WTC11 (cell line): ENCODE measurements at regions not wholly inside any gene's neighbourhood (a gene's known extent, or its start where the extent isn't known, plus 50 kb on each side); places are given as distances from the start of the nearest gene placed in this dataset.

Experiments
- EMX1 ChIP-seq: fragments of 250-450 bp; sonication (Bioruptor Pico); IDR thresholded peaks from 2 replicates; pipeline ENCODE4 v1.8.0; 2021; ENCODE audit warnings: mild to moderate bottlenecking
- ESRRA ChIP-seq: sonication (generic); formaldehyde crosslinking; IDR thresholded peaks from 2 replicates; pipeline ENCODE4 v1.8.1; 2022; ENCODE audit warnings: mild to moderate bottlenecking, missing genetic modification reagents, borderline replicate concordance
- FOXJ3 ChIP-seq: sonication (generic); formaldehyde crosslinking; IDR thresholded peaks from 2 replicates; pipeline ENCODE4 v1.9.0; 2021; ENCODE audit warnings: missing genetic modification reagents, mild to moderate bottlenecking, borderline replicate concordance
- KAT7 ChIP-seq: sonication (generic); formaldehyde crosslinking; IDR thresholded peaks from 2 replicates; pipeline ENCODE4 v1.8.1; 2023; ENCODE audit warnings: missing genetic modification reagents, mild to moderate bottlenecking, borderline replicate concordance
- NFATC4 ChIP-seq: fragments of 250-450 bp; sonication (Bioruptor Pico); IDR thresholded peaks from 2 replicates; pipeline ENCODE4 v1.9.0; 2021; ENCODE audit warnings: mild to moderate bottlenecking
- NR2C2 ChIP-seq: sonication (generic); formaldehyde crosslinking; IDR thresholded peaks from 2 replicates; pipeline ENCODE4 v1.8.0; 2022; ENCODE audit warnings: mild to moderate bottlenecking, missing genetic modification reagents
- OVOL2 ChIP-seq: fragments of 250-450 bp; sonication (Bioruptor Pico); IDR thresholded peaks from 2 replicates; pipeline ENCODE4 v1.9.0; 2021; ENCODE audit warnings: mild to moderate bottlenecking, borderline replicate concordance
- SP1 ChIP-seq: sonication (generic); formaldehyde crosslinking; conservative IDR thresholded peaks from 2 replicates; pipeline ENCODE4 v1.8.1; 2022; ENCODE audit warnings: missing genetic modification reagents
- ZNF671 ChIP-seq: fragments of 250-450 bp; sonication (Bioruptor Pico); IDR thresholded peaks from 2 replicates; pipeline ENCODE4 v1.8.0; 2021; ENCODE audit warnings: mild to moderate bottlenecking
- TF ChIP-seq, protein P1 (sequence below): sonication (generic); formaldehyde crosslinking; IDR thresholded peaks from 2 replicates; pipeline ENCODE4 v1.8.0; 2022; ENCODE audit warnings: mild to moderate bottlenecking, missing genetic modification reagents
- TF ChIP-seq, protein P2 (sequence below): sonication (generic); formaldehyde crosslinking; IDR thresholded peaks from 2 replicates; pipeline ENCODE4 v1.8.1; 2023; ENCODE audit warnings: mild to moderate bottlenecking, missing genetic modification reagents, moderate library complexity
- TF ChIP-seq, protein P3 (sequence below): fragments of 200-600 bp; IDR thresholded peaks from 2 replicates; pipeline ENCODE4 v1.8.0; 2022; ENCODE audit warnings: antibody characterized with exemption
- TF ChIP-seq, protein P4 (sequence below): sonication (generic); formaldehyde crosslinking; conservative IDR thresholded peaks from 2 replicates; pipeline ENCODE4 v1.8.1; 2023; ENCODE audit warnings: mild to moderate bottlenecking, low read depth, missing genetic modification reagents, moderate library complexity
- TF ChIP-seq, protein P5 (sequence below): sonication (generic); formaldehyde crosslinking; IDR thresholded peaks from 2 replicates; pipeline ENCODE4 v1.8.1; 2023; ENCODE audit warnings: mild to moderate bottlenecking, missing genetic modification reagents, borderline replicate concordance

DNA sequence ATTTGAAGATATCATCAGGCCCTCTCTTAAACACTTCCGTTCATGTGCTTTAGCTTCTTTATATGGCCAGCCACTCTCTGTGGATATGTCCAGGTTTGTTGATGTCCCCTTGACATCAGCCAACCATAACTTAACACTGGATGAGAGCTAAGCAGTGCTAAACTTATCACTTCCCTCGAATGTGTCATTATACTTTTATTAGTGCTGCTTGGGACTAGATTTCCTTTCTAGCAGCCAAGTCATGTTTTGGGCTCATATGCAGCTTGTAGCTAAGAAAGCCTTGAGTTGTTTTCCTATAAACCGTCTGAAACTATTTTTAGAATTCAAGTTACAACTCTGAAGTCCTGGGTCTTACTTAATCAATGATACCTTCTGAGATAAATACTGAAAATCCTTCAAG lies 144.8 kb upstream of the TNP1 start:
- TF ChIP-seq, protein P1, sequence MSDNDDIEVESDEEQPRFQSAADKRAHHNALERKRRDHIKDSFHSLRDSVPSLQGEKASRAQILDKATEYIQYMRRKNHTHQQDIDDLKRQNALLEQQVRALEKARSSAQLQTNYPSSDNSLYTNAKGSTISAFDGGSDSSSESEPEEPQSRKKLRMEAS: no peak
- TF ChIP-seq, protein P2, sequence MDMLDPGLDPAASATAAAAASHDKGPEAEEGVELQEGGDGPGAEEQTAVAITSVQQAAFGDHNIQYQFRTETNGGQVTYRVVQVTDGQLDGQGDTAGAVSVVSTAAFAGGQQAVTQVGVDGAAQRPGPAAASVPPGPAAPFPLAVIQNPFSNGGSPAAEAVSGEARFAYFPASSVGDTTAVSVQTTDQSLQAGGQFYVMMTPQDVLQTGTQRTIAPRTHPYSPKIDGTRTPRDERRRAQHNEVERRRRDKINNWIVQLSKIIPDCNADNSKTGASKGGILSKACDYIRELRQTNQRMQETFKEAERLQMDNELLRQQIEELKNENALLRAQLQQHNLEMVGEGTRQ (CRISPR knock-in tag): no peak
- no peak for TF ChIP-seq FOXJ3 (CRISPR knock-in tag)
- TF ChIP-seq, protein P3, sequence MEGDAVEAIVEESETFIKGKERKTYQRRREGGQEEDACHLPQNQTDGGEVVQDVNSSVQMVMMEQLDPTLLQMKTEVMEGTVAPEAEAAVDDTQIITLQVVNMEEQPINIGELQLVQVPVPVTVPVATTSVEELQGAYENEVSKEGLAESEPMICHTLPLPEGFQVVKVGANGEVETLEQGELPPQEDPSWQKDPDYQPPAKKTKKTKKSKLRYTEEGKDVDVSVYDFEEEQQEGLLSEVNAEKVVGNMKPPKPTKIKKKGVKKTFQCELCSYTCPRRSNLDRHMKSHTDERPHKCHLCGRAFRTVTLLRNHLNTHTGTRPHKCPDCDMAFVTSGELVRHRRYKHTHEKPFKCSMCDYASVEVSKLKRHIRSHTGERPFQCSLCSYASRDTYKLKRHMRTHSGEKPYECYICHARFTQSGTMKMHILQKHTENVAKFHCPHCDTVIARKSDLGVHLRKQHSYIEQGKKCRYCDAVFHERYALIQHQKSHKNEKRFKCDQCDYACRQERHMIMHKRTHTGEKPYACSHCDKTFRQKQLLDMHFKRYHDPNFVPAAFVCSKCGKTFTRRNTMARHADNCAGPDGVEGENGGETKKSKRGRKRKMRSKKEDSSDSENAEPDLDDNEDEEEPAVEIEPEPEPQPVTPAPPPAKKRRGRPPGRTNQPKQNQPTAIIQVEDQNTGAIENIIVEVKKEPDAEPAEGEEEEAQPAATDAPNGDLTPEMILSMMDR: no peak
- TF ChIP-seq KAT7 (CRISPR knock-in tag): no peak
- TF ChIP-seq SP1 (CRISPR knock-in tag): no peak
- TF ChIP-seq EMX1: no peak
- TF ChIP-seq ZNF671: no peak
- no peak for TF ChIP-seq ESRRA
- no peak for TF ChIP-seq OVOL2
- TF ChIP-seq, protein P4, sequence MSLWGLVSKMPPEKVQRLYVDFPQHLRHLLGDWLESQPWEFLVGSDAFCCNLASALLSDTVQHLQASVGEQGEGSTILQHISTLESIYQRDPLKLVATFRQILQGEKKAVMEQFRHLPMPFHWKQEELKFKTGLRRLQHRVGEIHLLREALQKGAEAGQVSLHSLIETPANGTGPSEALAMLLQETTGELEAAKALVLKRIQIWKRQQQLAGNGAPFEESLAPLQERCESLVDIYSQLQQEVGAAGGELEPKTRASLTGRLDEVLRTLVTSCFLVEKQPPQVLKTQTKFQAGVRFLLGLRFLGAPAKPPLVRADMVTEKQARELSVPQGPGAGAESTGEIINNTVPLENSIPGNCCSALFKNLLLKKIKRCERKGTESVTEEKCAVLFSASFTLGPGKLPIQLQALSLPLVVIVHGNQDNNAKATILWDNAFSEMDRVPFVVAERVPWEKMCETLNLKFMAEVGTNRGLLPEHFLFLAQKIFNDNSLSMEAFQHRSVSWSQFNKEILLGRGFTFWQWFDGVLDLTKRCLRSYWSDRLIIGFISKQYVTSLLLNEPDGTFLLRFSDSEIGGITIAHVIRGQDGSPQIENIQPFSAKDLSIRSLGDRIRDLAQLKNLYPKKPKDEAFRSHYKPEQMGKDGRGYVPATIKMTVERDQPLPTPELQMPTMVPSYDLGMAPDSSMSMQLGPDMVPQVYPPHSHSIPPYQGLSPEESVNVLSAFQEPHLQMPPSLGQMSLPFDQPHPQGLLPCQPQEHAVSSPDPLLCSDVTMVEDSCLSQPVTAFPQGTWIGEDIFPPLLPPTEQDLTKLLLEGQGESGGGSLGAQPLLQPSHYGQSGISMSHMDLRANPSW: no peak
- TF ChIP-seq, protein P5, sequence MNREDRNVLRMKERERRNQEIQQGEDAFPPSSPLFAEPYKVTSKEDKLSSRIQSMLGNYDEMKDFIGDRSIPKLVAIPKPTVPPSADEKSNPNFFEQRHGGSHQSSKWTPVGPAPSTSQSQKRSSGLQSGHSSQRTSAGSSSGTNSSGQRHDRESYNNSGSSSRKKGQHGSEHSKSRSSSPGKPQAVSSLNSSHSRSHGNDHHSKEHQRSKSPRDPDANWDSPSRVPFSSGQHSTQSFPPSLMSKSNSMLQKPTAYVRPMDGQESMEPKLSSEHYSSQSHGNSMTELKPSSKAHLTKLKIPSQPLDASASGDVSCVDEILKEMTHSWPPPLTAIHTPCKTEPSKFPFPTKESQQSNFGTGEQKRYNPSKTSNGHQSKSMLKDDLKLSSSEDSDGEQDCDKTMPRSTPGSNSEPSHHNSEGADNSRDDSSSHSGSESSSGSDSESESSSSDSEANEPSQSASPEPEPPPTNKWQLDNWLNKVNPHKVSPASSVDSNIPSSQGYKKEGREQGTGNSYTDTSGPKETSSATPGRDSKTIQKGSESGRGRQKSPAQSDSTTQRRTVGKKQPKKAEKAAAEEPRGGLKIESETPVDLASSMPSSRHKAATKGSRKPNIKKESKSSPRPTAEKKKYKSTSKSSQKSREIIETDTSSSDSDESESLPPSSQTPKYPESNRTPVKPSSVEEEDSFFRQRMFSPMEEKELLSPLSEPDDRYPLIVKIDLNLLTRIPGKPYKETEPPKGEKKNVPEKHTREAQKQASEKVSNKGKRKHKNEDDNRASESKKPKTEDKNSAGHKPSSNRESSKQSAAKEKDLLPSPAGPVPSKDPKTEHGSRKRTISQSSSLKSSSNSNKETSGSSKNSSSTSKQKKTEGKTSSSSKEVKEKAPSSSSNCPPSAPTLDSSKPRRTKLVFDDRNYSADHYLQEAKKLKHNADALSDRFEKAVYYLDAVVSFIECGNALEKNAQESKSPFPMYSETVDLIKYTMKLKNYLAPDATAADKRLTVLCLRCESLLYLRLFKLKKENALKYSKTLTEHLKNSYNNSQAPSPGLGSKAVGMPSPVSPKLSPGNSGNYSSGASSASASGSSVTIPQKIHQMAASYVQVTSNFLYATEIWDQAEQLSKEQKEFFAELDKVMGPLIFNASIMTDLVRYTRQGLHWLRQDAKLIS: no peak
- no peak for TF ChIP-seq NR2C2 (CRISPR knock-in tag)
- no peak for TF ChIP-seq NFATC4 (CRISPR knock-in tag)
